HCT116 (cell line): ENCODE measurements at regions not wholly inside any gene's neighbourhood (a gene's known extent, or its start where the extent isn't known, plus 50 kb on each side); places are given as distances from the start of the nearest gene placed in this dataset.

Source experiments
- EGR1 ChIP-seq: IDR thresholded peaks from 2 replicates; pipeline ENCODE4 v1.6.1; 2012; ENCODE audit warnings: low read depth
- RAD21 ChIP-seq: IDR thresholded peaks from 2 replicates; pipeline ENCODE4 v1.6.1; 2012; ENCODE audit warnings: low read depth, mild to moderate bottlenecking
- SIN3A ChIP-seq: IDR thresholded peaks from 2 replicates; pipeline ENCODE4 v1.6.1; 2012; ENCODE audit warnings: low read depth
- ZNF274 ChIP-seq: fragments of 200-500 bp; sonication (Bioruptor generic); IDR thresholded peaks from 2 replicates; pipeline ENCODE4 v1.6.1; 2014; ENCODE audit warnings: mild to moderate bottlenecking, low read depth, low read length, inconsistent platforms

DNA sequence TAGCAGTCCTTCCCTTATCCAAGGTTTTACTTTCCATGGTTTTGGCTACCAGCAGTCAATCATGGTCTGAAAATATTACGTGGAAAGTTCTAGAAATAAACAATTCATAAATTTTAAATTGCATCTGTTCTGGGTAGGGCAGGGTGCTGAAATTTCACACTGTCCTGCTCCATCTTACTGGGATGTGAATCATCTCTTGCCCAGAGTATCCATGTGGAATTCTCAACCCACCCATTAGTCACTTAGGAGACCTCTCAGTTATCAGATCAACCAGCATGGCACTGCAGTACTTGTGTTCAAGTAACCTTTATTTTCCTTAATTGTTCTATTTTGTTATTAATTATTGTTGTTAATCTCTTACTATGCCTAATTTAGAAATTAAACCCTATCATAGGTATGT, 202.8 kb upstream of the CPHXL start:
- TF ChIP-seq ZNF274 = no peak
- TF ChIP-seq EGR1 = no peak
- no peak for TF ChIP-seq SIN3A
- TF ChIP-seq RAD21 = no peak
